ENCODE measurements at regions not wholly inside any gene's neighbourhood (a gene's known extent, or its start where the extent isn't known, plus 50 kb on each side); places are given as distances from the start of the nearest gene placed in this dataset.

GRCh38 chr13:53198017-53198416 lies 169.4 kb downstream of the OLFM4 start:
- no TSS peak for BruUV-seq (replicated peaks)
- no peak for ATAC-seq

GRCh38 chr13:53198736-53199135 lies 170.1 kb downstream of the OLFM4 start:
- Histone ChIP-seq H3K4me1 (ENCODE audit: control insufficient read depth, insufficient read depth, low read length) (no peaks in the 10 kb centered on the region), H3K27ac (ENCODE audit: low read length) (no peak overlapping the region), H3K27me3 (ENCODE audit: control insufficient read depth, insufficient read depth, low read length) (no peaks in the 10 kb centered on the region), H3K36me3 (ENCODE audit: control insufficient read depth, insufficient read depth, low read length) (no peaks in the 10 kb centered on the region), H3K9me3 (ENCODE audit: control insufficient read depth, insufficient read depth, low read depth, low read length) (no peaks in the 10 kb centered on the region), H3K4me3 (ENCODE audit: low read depth in 2 of 2, low read length in 2 of 2) (no peak overlapping the region)
- CTCF ChIA-PET = no interaction called here
- ATAC-seq (no peak), DNase-seq (ENCODE audit: low read depth, low spot score) (no peak)
- in situ Hi-C loops (cut with HindIII; ENCODE audit: low pct_unique_long_range_greater_than_20kb, low sequenced_read_pairs) = no loop called here
- POLR2A ChIA-PET = no interaction called here
- BruUV-seq (replicated peaks) = no TSS peak
- TF ChIP-seq CTCF (IDR thresholded peaks at IDR 0.05) (no peak), REST (IDR thresholded peaks at IDR 0.05; ENCODE audit: insufficient read depth in 1 of 2, low read depth in 2 of 2, low read length in 1 of 2) (no peak), TCF7L2 (IDR thresholded peaks at IDR 0.05; ENCODE audit: low read depth, low read length) (no peak), POLR2AphosphoS5 (IDR thresholded peaks at IDR 0.05; ENCODE audit: low read depth, low read length) (no peak), SIN3A (IDR thresholded peaks at IDR 0.05; ENCODE audit: borderline replicate concordance, insufficient read depth, low read depth, low read length) (no peak)
- intact Hi-C loops (cut with micrococcal nuclease; ENCODE audit: unreplicated experiment) = no loop called here

More at GRCh38 chr13:53198017-53198416, 169.4 kb downstream of the OLFM4 start:
- H3K27ac ChIP-seq (ENCODE audit: low read length) = no peak overlapping the region
- no peak for DNase-seq (ENCODE audit: low read depth, low spot score)
- H3K9me3 ChIP-seq (ENCODE audit: control insufficient read depth, insufficient read depth, low read depth, low read length) = no peaks in the 10 kb centered on the region
- H3K4me1 ChIP-seq (ENCODE audit: control insufficient read depth, insufficient read depth, low read length) = no peaks in the 10 kb centered on the region
- TF ChIP-seq POLR2AphosphoS5 (IDR thresholded peaks at IDR 0.05; ENCODE audit: low read depth, low read length) = no peak
- TF ChIP-seq SIN3A (IDR thresholded peaks at IDR 0.05; ENCODE audit: borderline replicate concordance, insufficient read depth, low read depth, low read length) = no peak
- no peak for TF ChIP-seq CTCF (IDR thresholded peaks at IDR 0.05)
- no peak for TF ChIP-seq TCF7L2 (IDR thresholded peaks at IDR 0.05; ENCODE audit: low read depth, low read length)
- TF ChIP-seq REST (IDR thresholded peaks at IDR 0.05; ENCODE audit: insufficient read depth in 1 of 2, low read depth in 2 of 2, low read length in 1 of 2) = no peak
- H3K36me3 ChIP-seq (ENCODE audit: control insufficient read depth, insufficient read depth, low read length) = no peaks in the 10 kb centered on the region
- POLR2A ChIA-PET = no interaction called here
- intact Hi-C loops (cut with micrococcal nuclease; ENCODE audit: unreplicated experiment) = no loop called here
- in situ Hi-C loops (cut with HindIII; ENCODE audit: low pct_unique_long_range_greater_than_20kb, low sequenced_read_pairs) = no loop called here
- CTCF ChIA-PET = no interaction called here
- H3K4me3 ChIP-seq (ENCODE audit: low read depth in 2 of 2, low read length in 2 of 2) = no peak overlapping the region
- H3K27me3 ChIP-seq (ENCODE audit: control insufficient read depth, insufficient read depth, low read length) = no peaks in the 10 kb centered on the region

All from Panc1 (cell line).